Stimulated activated naive B cell treated with anti-CD40 and anti-IgM and Interleukin-4, amounts not matched to agents 10 μg/mL and 1 μg/mL and 100 μg/mL, for 72 hours (primary cell): ENCODE measurements at regions not wholly inside any gene's neighbourhood (a gene's known extent, or its start where the extent isn't known, plus 50 kb on each side); places are given as distances from the start of the nearest gene placed in this dataset.
A peak's percentile ranks its signal among the peaks of the same experiment; 100 is the strongest.

Source experiments
- ATAC-seq, 2 donors: fragments of 150-1000 bp; cut with Tn5 transposase; replicated peaks; 2 replicates each; pipeline ENCODE4 v1.10.0; 2021; ENCODE audit warnings: moderate library complexity in 1 of 2
- DNase-seq: peaks from one replicate; pipeline ENCODE4 v3.0.0; 2021
- H3K27ac Mint-ChIP-seq: one replicate; pipeline ENCODE4 v1.8.0; 2022; ENCODE audit warnings: mild to moderate bottlenecking, mixed read lengths
- H3K27me3 Mint-ChIP-seq, 2 donors: one replicate each; pipeline ENCODE4 v1.8.0; 2022; ENCODE audit warnings: mixed read lengths in 2 of 2
- H3K36me3 Mint-ChIP-seq, 2 donors: one replicate each; pipeline ENCODE4 v1.8.0; 2022; ENCODE audit warnings: mixed read lengths in 2 of 2, mild to moderate bottlenecking in 1 of 2
- H3K4me1 Mint-ChIP-seq, 2 donors: one replicate each; pipeline ENCODE4 v1.8.0; 2022; ENCODE audit warnings: mixed read lengths in 2 of 2, mild to moderate bottlenecking in 1 of 2
- H3K4me3 Mint-ChIP-seq, 2 donors: one replicate each; pipeline ENCODE4 v1.8.0; 2022; ENCODE audit warnings: mild to moderate bottlenecking in 2 of 2, mixed read lengths in 2 of 2, moderate library complexity in 1 of 2
- H3K9me3 Mint-ChIP-seq, 2 donors: one replicate each; pipeline ENCODE4 v1.8.0; 2022; ENCODE audit warnings: mixed read lengths in 2 of 2, mild to moderate bottlenecking in 1 of 2

DNA sequence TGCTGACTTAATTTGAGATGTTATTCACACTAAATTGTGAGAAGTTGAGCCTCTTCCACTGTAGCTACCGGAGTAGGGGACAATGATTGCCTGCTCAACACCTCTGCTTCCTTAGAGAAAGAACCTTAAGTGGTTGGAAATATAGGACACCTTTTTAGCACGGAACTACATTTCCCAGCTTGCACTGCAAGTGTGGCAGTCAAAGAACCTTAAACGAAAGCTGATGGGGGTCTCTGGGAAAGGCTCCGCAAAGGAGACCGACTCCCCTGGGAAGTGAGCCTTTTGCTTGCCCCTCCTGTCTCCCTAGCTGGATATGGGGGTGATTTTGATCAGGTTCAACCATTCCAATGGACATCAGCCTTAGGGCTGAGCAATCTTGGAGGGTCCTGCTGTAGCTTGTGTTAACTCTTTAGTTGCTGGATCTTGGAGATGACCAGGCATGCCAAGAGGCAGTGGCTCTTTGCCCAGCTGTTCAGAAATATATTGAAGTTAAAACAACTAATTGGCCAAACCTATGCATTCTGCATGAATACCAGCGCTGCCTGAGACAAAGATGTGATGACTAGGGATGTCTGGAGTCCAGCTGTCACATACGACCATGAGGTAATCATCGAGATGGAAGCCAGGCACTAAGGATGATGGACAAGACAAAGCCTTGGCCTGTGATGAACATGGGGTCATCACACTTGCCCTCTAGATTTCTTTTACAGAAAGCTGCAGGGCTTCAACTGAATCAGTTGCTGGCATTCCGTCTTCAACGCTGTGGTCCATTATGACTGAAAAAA is 286.5 kb downstream of the FOXO1 start:
- no peak for DNase-seq
- Mint-ChIP-seq H3K27ac (no peak overlapping the region), H3K4me3 (no peak overlapping the region), H3K4me1 (peaks cover 18 to 38% of the 10 kb centered on the region in 2 donors), H3K9me3 (peaks cover 0 to 2% of the 10 kb centered on the region in 2 donors), H3K27me3 (no peaks in the 10 kb centered on the region), H3K36me3 (peaks cover 2 to 4% of the 10 kb centered on the region in 2 donors)
- no peak for ATAC-seq

DNA sequence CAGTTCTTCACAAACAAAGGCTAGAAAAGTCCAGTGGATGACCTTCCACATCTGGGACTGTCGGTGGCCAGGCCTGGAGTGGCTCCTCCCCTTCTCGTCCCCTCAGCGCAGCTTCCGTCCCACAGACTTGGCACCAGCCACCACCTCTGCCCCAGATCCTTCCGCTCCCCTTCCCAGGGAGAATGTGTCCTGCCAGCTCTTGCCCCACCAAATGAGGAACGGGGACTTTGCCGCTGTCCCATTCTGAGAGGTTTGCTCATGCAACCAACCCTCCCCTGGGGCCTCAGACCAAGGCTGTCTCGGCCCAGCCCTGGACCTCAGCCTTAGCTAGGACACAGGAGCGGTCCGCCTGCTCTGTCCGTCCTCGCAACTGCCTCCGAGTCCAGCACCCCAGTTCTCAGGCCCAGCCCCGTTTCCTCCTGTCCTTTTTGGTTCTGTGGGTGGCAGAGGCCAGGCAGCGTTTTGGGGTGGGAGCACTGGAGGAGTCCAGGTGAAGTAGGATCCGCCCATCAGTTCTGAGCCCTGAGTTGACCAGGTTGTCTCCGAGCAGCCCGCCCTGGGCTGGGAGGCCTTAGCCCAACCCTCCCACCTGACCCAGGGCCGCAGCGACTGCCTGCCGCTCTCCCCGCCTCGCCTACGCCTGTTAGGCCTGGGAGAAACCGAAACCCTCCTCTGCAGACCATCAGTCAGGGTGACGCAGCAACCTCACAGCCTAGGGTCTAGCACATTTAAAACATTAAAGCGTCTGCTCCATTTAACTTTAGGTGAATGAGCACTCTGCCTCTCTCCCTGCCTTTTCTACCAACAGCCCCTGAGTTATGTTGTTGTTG is 284.3 kb downstream of the FOXO1 start:
- Mint-ChIP-seq H3K4me3 (no peak overlapping the region), H3K36me3 (peaks cover 2 to 4% of the 10 kb centered on the region in 2 donors), H3K9me3 (peaks cover 0 to 2% of the 10 kb centered on the region in 2 donors), H3K27ac (no peak overlapping the region), H3K27me3 (no peaks in the 10 kb centered on the region), H3K4me1 (peaks cover 16 to 36% of the 10 kb centered on the region in 2 donors)
- no peak for DNase-seq
- ATAC-seq = no peak

DNA sequence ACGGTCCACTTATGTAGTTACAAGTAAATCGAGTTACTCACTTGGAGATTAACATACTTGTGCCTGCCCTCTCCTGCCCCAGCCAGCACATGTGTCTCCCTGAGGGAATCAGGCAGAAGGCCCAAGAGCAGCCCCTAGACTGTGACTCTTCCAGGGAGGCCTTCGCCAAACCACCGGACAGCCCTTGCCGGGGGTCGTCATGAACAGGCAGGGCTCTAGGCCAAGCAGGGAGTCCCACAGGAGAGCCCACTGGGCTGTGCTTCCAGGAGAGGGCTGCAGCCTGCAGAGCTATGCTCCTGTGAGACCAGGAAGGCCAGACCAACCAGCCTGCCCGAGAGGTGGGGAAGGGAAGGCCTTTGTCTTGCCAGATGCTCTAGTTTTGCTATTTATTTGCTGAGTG is 283.3 kb downstream of the FOXO1 start:
- no peak for ATAC-seq
- no peak overlapping the region for H3K4me3 Mint-ChIP-seq
- peaks cover 2 to 4% of the 10 kb centered on the region in 2 donors for H3K36me3 Mint-ChIP-seq
- no peak overlapping the region for H3K27ac Mint-ChIP-seq
- DNase-seq = no peak
- no peaks in the 10 kb centered on the region for H3K27me3 Mint-ChIP-seq
- H3K9me3 Mint-ChIP-seq = peaks cover 4 to 5% of the 10 kb centered on the region in 2 donors
- peaks cover 19 to 38% of the 10 kb centered on the region in 2 donors for H3K4me1 Mint-ChIP-seq

DNA sequence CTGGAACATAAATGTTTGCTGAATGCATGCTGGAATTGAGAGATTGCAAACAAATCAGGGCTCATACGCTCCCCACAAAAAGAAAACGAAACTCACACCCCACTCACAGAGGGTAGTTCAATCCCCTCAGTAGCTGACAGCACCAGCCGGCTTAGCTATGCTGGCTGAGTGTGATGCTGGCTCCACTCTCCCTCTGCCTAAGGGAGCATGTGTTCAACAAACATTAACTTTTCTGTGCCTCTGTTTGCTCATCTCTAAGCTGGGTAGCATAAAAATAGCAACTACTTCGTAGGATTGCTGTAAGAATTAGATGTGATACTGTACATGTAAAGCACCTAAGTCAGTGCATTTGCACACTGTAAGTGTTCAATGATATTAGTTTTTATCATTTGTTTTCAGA is 282.6 kb downstream of the FOXO1 start:
- peaks cover 0 to 4% of the 10 kb centered on the region in 2 donors for H3K36me3 Mint-ChIP-seq
- no peaks in the 10 kb centered on the region for H3K27me3 Mint-ChIP-seq
- ATAC-seq = no peak
- H3K27ac Mint-ChIP-seq = no peak overlapping the region
- no peak for DNase-seq
- no peak overlapping the region for H3K4me3 Mint-ChIP-seq
- H3K9me3 Mint-ChIP-seq = peaks cover 4% of the 10 kb centered on the region in 2 donors
- H3K4me1 Mint-ChIP-seq = peaks cover 21 to 37% of the 10 kb centered on the region in 2 donors

DNA sequence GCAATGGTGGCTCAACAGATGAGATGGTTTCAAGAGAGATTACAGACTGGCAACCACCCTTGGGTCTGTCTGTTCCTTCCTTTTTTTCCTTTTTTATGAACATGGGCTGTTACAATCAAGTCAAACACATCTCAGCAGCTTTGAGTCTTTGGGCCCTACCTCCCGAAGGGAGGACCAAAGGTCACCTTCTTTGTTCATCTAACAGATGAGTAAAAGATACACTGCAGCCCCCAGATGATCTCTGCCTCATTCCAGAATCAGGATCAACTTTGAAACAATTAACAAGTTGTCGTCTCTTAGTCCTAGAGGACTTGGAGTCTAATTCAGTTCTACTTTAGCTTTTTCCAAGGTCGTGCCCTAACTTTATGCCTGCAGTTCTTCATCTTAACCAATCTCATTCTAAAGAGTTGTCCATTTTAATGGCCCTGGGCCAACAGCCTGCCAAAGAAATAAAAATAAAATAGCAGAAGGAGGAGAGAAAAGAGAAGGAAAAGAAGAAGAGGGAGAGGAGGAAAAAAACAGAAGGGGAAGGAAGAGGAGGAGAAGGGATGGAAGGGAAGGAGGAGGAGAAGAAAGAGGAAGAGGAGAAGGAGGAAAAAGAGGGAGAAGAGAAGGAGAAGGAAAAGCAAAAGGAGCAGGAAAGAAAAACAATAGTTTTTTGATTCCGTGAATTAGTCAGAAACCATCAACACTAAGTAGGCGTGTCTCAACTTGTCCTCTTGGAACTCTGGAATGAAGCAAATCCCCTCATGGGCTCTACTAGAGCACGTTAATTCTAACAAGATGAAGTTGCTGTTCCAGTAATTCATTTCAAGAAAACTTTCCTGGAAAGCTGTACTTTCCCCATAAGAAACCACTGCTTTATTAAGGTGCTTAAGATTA is 281.2 kb downstream of the FOXO1 start:
- Mint-ChIP-seq H3K36me3 (peaks cover 0 to 4% of the 10 kb centered on the region in 2 donors), H3K27me3 (no peaks in the 10 kb centered on the region), H3K27ac (peak overlapping the region; percentile 14), H3K4me3 (no peak overlapping the region), H3K9me3 (peaks cover 4% of the 10 kb centered on the region in 2 donors), H3K4me1 (peaks cover 25 to 41% of the 10 kb centered on the region in 2 donors)
- DNase-seq (no peak), ATAC-seq (no peak)

DNA sequence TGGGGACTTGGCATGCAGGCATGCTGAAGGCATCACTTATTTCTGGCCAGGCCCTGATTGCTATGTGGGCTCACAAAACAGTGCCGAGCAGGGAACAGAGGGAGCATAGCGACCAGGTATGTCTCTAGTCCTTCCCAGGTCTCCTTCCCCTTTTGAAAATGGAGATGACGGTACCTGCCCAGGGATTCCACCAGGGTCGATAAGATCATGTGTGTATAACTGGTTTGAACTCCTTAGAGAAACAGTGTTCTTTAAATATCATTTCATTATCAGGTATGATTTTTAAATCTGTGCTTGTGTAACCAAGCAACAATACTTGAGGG is 280.6 kb downstream of the FOXO1 start:
- H3K36me3 Mint-ChIP-seq = peaks cover 0 to 4% of the 10 kb centered on the region in 2 donors
- H3K9me3 Mint-ChIP-seq = peaks cover 4% of the 10 kb centered on the region in 2 donors
- no peaks in the 10 kb centered on the region for H3K27me3 Mint-ChIP-seq
- DNase-seq = no peak
- ATAC-seq = no peak
- peaks cover 29 to 47% of the 10 kb centered on the region in 2 donors for H3K4me1 Mint-ChIP-seq
- no peak overlapping the region for H3K27ac Mint-ChIP-seq
- H3K4me3 Mint-ChIP-seq = no peak overlapping the region

DNA sequence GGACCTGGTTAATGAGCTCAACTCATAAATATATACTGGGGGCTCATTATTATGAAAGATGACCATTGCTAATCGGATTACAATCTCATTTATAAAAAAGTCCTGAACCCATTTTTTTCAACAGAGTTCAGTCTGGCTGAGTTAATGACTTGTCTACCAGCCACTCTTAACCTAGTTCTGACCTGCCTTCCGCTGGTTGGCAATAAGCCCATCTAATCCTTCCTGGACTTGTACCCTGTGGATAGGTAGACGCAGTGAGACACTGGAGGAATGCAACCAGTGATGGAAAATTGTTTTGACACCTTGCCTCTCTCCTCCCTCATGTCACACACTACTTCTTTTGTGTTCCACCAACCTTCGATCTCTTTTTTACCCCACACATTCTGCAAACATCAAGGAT is 279.9 kb downstream of the FOXO1 start:
- ATAC-seq (no peak), DNase-seq (no peak)
- Mint-ChIP-seq H3K4me3 (no peak overlapping the region), H3K27ac (no peak overlapping the region), H3K27me3 (no peaks in the 10 kb centered on the region), H3K9me3 (peaks cover 4% of the 10 kb centered on the region in 2 donors), H3K4me1 (peaks cover 29 to 51% of the 10 kb centered on the region in 2 donors), H3K36me3 (peaks cover 0 to 4% of the 10 kb centered on the region in 2 donors)

DNA sequence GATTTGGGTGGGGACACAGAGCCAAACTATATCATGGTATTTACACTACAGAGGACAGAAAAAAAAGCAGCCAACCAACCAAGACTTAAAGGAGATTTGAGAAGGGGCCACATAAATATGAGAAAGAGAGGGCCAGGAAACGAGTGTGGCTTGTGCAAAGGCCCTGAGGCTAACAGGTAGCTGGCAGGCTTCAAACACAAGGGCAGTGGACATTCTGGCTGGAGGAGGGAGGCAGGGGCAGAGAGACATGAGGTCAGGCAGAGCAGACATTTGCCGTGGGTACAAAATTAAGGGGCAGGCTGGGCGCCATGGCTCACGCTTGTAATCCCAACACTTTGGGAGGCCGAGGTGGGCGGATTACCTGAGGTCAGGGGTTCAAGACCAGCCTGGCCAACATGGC is 278.7 kb downstream of the FOXO1 start:
- Mint-ChIP-seq H3K4me1 (peaks cover 27 to 56% of the 10 kb centered on the region in 2 donors), H3K27ac (peak overlapping the region; percentile 92), H3K9me3 (peaks cover 4% of the 10 kb centered on the region in 2 donors), H3K4me3 (peak overlapping the region; percentile 45 to 65), H3K27me3 (no peaks in the 10 kb centered on the region), H3K36me3 (peaks cover 0 to 4% of the 10 kb centered on the region in 2 donors)
- DNase-seq (no peak), ATAC-seq (no peak)

DNA sequence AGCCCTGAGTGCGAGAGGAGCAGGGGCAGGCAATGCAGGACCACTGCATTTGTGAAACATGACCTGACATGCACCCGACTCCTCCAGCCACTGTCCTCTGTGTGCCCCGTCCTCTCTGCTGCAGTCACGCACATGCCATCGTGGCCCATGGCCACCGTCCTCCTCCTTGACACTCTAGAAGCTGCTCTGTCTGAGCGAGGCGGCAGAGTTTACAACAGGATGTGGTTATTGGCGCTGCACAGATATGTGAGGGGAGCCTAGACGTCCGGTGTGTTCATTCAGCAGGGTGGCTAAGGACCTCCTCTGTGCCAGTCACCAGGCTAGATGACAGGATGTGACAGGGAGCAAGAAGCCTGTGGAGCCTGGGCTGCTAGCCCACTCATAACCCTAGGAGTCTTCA is 277.8 kb downstream of the FOXO1 start:
- peak overlapping the region; percentile 65 to 81 for H3K4me3 Mint-ChIP-seq
- ATAC-seq (peak; percentile 99), DNase-seq (peak; percentile 66)
- no peaks in the 10 kb centered on the region for H3K27me3 Mint-ChIP-seq
- peaks cover 0 to 4% of the 10 kb centered on the region in 2 donors for H3K36me3 Mint-ChIP-seq
- peaks cover 4% of the 10 kb centered on the region in 2 donors for H3K9me3 Mint-ChIP-seq
- peak overlapping the region; percentile 84 for H3K27ac Mint-ChIP-seq
- peaks cover 27 to 56% of the 10 kb centered on the region in 2 donors for H3K4me1 Mint-ChIP-seq

DNA sequence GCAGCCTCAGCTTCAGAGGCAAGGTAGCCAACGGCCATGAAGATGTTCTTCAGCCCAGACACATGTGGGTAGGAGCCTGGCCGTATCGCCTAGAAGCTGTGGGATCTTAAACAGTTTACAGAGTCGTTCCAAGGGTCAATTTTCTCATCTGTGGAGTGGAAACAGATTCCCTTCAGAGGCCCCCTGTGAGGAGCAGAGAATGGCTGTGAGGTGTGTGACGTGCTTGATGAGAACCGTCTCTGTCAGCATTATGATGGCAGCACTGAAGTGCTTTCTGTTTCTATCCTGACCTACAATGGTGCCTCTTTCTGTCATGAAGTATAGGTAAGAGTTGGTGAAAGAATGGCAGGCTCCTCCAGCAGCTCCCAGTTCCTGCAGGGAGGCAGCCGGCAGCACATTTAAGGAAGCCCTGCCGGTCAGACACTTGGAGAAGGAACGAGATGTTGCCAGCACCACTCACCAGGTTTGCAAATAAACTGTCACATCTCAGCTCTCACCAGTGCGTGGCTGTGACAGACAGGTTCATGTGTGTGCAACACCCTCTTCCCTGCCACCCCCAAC is 277.3 kb downstream of the FOXO1 start:
- peaks cover 27 to 56% of the 10 kb centered on the region in 2 donors for H3K4me1 Mint-ChIP-seq
- ATAC-seq (peak; percentile 56 to 64), DNase-seq (no peak)
- H3K4me3 Mint-ChIP-seq = peak overlapping the region; percentile 65 to 81
- H3K9me3 Mint-ChIP-seq = peaks cover 4% of the 10 kb centered on the region in 2 donors
- H3K36me3 Mint-ChIP-seq = peaks cover 0 to 3% of the 10 kb centered on the region in 2 donors
- no peaks in the 10 kb centered on the region for H3K27me3 Mint-ChIP-seq
- H3K27ac Mint-ChIP-seq = peak overlapping the region; percentile 84

DNA sequence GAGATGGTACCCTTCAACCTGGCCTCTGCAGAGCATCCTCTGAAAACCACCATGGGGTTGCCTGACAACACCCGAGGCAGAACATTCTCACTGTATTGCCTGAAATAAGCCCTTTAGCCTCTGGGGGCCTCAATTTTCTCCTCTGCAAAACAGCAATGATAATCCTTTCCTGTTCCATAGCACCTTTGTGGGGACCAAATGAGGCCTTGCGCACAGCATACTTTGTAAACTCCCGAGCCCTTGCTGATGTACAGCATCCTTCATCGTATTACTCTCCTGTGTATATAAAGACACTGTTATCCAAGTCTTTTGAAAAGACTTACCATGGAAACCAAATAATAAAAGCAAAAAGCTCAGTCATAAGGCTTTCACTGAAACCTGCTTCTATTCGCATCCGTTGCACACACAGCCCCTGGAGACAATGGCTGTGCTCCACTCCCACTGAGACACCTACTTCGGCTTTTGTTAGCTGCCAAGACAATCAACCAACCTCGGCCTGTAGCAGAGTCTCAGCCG is 276.0 kb downstream of the FOXO1 start:
- H3K4me1 Mint-ChIP-seq = peaks cover 25 to 49% of the 10 kb centered on the region in 2 donors
- H3K27me3 Mint-ChIP-seq = no peaks in the 10 kb centered on the region
- H3K9me3 Mint-ChIP-seq = peaks cover 4% of the 10 kb centered on the region in 2 donors
- no peak overlapping the region for H3K4me3 Mint-ChIP-seq
- DNase-seq (no peak), ATAC-seq (no peak)
- no peak overlapping the region for H3K27ac Mint-ChIP-seq
- no peaks in the 10 kb centered on the region for H3K36me3 Mint-ChIP-seq

DNA sequence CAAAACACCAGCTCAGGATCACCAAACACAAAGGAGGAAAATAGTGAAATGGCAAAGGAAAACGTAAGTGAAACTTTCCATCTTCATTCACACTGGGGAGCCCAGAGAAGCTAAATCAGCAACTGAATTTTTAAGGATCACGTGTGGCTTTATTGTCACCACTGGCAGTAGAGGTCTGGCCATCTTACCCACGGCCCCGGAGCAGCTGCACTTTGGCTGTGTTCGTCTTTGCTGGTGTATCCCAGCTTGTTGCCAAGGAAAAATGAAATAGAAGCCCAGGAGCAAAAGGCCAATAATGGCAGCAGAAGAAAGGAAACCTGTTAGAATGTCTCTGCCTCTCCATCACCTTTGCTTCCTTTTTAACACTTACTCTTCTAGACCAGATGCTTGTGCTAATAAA is 274.7 kb downstream of the FOXO1 start:
- no peak overlapping the region for H3K4me3 Mint-ChIP-seq
- H3K27ac Mint-ChIP-seq = no peak overlapping the region
- no peaks in the 10 kb centered on the region for H3K27me3 Mint-ChIP-seq
- peaks cover 27 to 46% of the 10 kb centered on the region in 2 donors for H3K4me1 Mint-ChIP-seq
- DNase-seq = no peak
- no peak for ATAC-seq
- peaks cover 4 to 6% of the 10 kb centered on the region in 2 donors for H3K9me3 Mint-ChIP-seq
- no peaks in the 10 kb centered on the region for H3K36me3 Mint-ChIP-seq

DNA sequence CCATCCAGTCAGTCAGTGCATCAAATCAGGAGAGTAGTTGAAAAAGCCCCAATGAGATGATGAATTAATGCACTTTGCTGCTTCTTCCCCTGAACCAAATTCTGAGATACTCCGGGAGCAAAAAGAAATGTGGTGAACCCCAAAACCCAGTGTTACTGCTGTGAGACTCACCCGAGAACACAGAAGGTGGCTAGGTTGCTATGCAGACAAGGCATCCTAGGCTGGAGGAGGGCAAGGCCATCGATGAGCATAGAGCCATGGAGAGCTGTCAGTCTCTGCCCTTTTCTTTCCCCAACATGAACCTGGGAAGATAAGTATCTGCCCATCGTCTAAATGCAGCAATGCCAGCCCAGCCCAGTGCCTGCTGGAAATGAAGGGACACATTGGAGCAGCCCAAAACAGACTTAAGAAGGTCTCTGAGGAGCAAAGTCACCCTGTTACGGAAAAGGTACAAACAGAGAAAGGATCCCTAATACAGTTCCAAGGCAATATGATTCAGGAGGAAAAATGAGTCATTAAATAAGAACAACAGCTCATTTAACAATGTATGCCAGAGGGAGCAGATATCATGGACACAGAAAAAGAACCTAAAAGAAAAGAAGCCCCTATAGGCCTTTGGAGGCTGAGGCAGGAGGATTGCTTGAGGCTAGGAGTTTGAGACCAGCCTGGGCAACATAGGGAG is 272.0 kb downstream of the FOXO1 start:
- Mint-ChIP-seq H3K9me3 (peaks cover 0 to 3% of the 10 kb centered on the region in 2 donors), H3K36me3 (no peaks in the 10 kb centered on the region), H3K27ac (no peak overlapping the region), H3K27me3 (no peaks in the 10 kb centered on the region), H3K4me1 (peaks cover 11 to 24% of the 10 kb centered on the region in 2 donors), H3K4me3 (no peak overlapping the region)
- no peak for ATAC-seq
- no peak for DNase-seq
